HFF-Myc (cell line): ENCODE measurements at regions not wholly inside any gene's neighbourhood (a gene's known extent, or its start where the extent isn't known, plus 50 kb on each side); places are given as distances from the start of the nearest gene placed in this dataset.

Source experiments
- DNase-seq: peaks from one replicate; pipeline ENCODE4 v3.0.0-alpha.2; 2011; ENCODE audit warnings: low read depth; ENCODE audit errors: extremely low read depth
- H3K4me3 ChIP-seq: replicated peaks from 2 replicates; pipeline ENCODE4 v1.5.1; 2011; ENCODE audit warnings: low read depth, mild to moderate bottlenecking, control low read depth, low read length
- CTCF ChIP-seq: IDR thresholded peaks from 2 replicates; pipeline ENCODE4 v1.5.1; 2012; ENCODE audit warnings: mild to moderate bottlenecking, low read depth, low read length, control low read depth; ENCODE audit errors: missing control alignments

- no peak for TF ChIP-seq CTCF
- DNase-seq, result no peak
- H3K4me3 ChIP-seq, result no peak overlapping the region
Observed at GRCh38 chr4:85094735-85095134, 128.2 kb upstream of the WDFY3 start.

- no peak for TF ChIP-seq CTCF
- DNase-seq, result no peak
- no peak overlapping the region for H3K4me3 ChIP-seq
Observed at GRCh38 chr4:85102606-85103005, 136.1 kb upstream of the WDFY3 start.

GRCh38 chr4:85106166-85106565, 139.7 kb upstream of the WDFY3 start:
- DNase-seq, result no peak
- H3K4me3 ChIP-seq, result no peak overlapping the region
- no peak for TF ChIP-seq CTCF

- no peak for DNase-seq
- no peak overlapping the region for H3K4me3 ChIP-seq
- TF ChIP-seq CTCF, result no peak
Observed at GRCh38 chr4:85106805-85107336, 140.4 kb upstream of the WDFY3 start.

- TF ChIP-seq CTCF, result no peak
- DNase-seq, result no peak
Observed at GRCh38 chr4:85107553-85107952, 141.1 kb upstream of the WDFY3 start.

GRCh38 chr4:85113706-85114105, 147.2 kb upstream of the WDFY3 start:
- DNase-seq, result no peak
- no peak overlapping the region for H3K4me3 ChIP-seq
- TF ChIP-seq CTCF, result no peak

More at GRCh38 chr4:85107553-85107952, 141.1 kb upstream of the WDFY3 start:
- no peak overlapping the region for H3K4me3 ChIP-seq

GRCh38 chr4:85114526-85114925, 148.0 kb upstream of the WDFY3 start:
- no peak for TF ChIP-seq CTCF
- no peak overlapping the region for H3K4me3 ChIP-seq
- DNase-seq, result no peak
